ENCODE measurements at regions not wholly inside any gene's neighbourhood (a gene's known extent, or its start where the extent isn't known, plus 50 kb on each side); places are given as distances from the start of the nearest gene placed in this dataset.

DNA sequence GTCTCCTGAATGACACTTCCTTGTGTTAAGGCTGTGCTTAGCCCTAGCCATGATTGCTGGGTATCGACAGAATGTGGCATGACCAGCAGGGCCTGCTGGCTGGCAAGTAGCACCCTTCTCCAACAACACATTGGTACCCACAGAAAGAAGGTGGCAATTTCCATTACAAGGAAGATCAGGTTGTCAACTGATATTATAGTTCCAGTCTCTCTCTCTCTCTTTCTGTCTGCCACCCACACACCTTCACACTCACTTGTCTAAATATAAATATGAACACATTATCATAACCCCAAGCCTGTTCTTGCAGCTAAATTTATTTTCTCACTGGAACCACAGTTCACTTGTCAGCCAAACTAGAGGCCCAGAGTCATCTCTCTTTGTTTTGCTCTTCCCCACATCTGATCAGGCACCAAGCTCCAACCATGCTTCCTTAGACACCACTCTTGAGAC, 408.1 kb upstream of the PIK3R1 start (continued):
- TF ChIP-seq MXI1 (IDR thresholded peaks at IDR 0.05; ENCODE audit: low read depth, low read length) (peak; percentile 40; the same call in 1 of the 2 replicates), ZNF207 (IDR thresholded peaks at IDR 0.05; ENCODE audit: borderline replicate concordance) (no peak), CREM (IDR thresholded peaks at IDR 0.05; ENCODE audit: low read depth) (peak; percentile 67; the same call in 1 of the 2 replicates), SPI1 (IDR thresholded peaks at IDR 0.05; ENCODE audit: borderline replicate concordance, insufficient read depth, low read depth, low read length) (no peak), RUNX3 (IDR thresholded peaks at IDR 0.05; ENCODE audit: low read length) (peak; percentile 77), NR2C2 (IDR thresholded peaks at IDR 0.05; ENCODE audit: borderline replicate concordance, control insufficient read depth, insufficient read length, low read depth) (no peak), BCL11A (IDR thresholded peaks at IDR 0.05; ENCODE audit: low read depth, low read length) (peak; percentile 76; the same call in 1 of the 2 replicates), IKZF1 (conservative IDR thresholded peaks at IDR 0.05) (peak; percentile 73), DPF2 (IDR thresholded peaks at IDR 0.05) (0 out of 2 replicates have a peak, but pooled peaks have one; percentile 26), IKZF2 (IDR thresholded peaks at IDR 0.05) (peak; percentile 78 to 82; a peak in 2 of 4 replicates), NFYB (IDR thresholded peaks at IDR 0.05; ENCODE audit: insufficient read depth, low read depth, low read length) (no peak), EED (IDR thresholded peaks at IDR 0.05; ENCODE audit: low read depth) (no peak), ZNF217 (IDR thresholded peaks at IDR 0.05) (0 out of 2 replicates have a peak, but pooled peaks have one; percentile 30), NFIC (IDR thresholded peaks at IDR 0.05; ENCODE audit: low read depth, low read length) (peak; percentile 62; the same call in 1 of the 2 replicates), MEF2A (IDR thresholded peaks at IDR 0.05; ENCODE audit: insufficient read depth, low read depth, low read length) (peak; percentile 95), YY1 (IDR thresholded peaks at IDR 0.05; ENCODE audit: low read depth, low read length) (no peak), ZZZ3 (IDR thresholded peaks at IDR 0.05; ENCODE audit: control insufficient read depth, insufficient read length, low read depth) (no peak)
